H1 (cell line): ENCODE measurements at regions not wholly inside any gene's neighbourhood (a gene's known extent, or its start where the extent isn't known, plus 50 kb on each side); places are given as distances from the start of the nearest gene placed in this dataset.

Experiments used
- CTCF ChIA-PET: fragments of 300-600 bp; sonication (Branson Sonifier 250); formaldehyde crosslinking; loops from one replicate; lab custom pipeline; 2021; ENCODE audit not compliant: partially characterized antibody; lab: Charles Lee
- POLR2A ChIA-PET: fragments of 300-600 bp; sonication (Branson Sonifier 250); formaldehyde crosslinking; loops from one replicate; lab custom pipeline; 2021; ENCODE audit warnings: inconsistent platforms; ENCODE audit not compliant: partially characterized antibody; lab: Charles Lee
- DNase-seq, 2 experiments: peaks; one replicate each; pipeline versions ENCODE4 v3.0.0 to v3.0.0-alpha.2; 2010 to 2022; ENCODE audit warnings: low spot score in 2 of 2, low read depth in 1 of 2, mixed read lengths in 1 of 2
- FAIRE-seq: peaks from 2 replicates; lab custom pipeline; 2011; peaks lifted over from hg19 to GRCh38; lab: Jason Lieb, UNC
- H2AFZ ChIP-seq: 2 replicates; pipeline ENCODE4 v1.8.1; 2012; ENCODE audit warnings: low read length, inconsistent platforms
- H2AK5ac ChIP-seq: 2 replicates; pipeline ENCODE4 v1.6.1; 2013; ENCODE audit warnings: low read depth, low read length
- H2BK120ac ChIP-seq: replicated peaks from 2 replicates; pipeline ENCODE3; 2013; ENCODE audit warnings: low read depth, low read length, inconsistent platforms
- H2BK12ac ChIP-seq: 2 replicates; pipeline ENCODE4 v1.6.1; 2013; ENCODE audit warnings: low read depth, low read length
- H2BK15ac ChIP-seq: 2 replicates; pipeline ENCODE4 v1.6.1; 2013; ENCODE audit warnings: low read length
- H2BK20ac ChIP-seq: 2 replicates; pipeline ENCODE4 v1.6.1; 2013; ENCODE audit warnings: low read length
- H2BK5ac ChIP-seq: 2 replicates; pipeline ENCODE4 v1.6.1; 2013; ENCODE audit warnings: low read depth, low read length
- H3K14ac ChIP-seq: 2 replicates; pipeline ENCODE4 v1.6.1; 2013; ENCODE audit warnings: inconsistent platforms; ENCODE audit not compliant: insufficient read length
- H3K18ac ChIP-seq: 2 replicates; pipeline ENCODE4 v1.6.1; 2013; ENCODE audit warnings: low read length; ENCODE audit errors: extremely low read depth
- H3K23ac ChIP-seq: 2 replicates; pipeline ENCODE4 v1.6.1; 2013; ENCODE audit warnings: inconsistent platforms; ENCODE audit not compliant: insufficient read length
- H3K23me2 ChIP-seq: 2 replicates; pipeline ENCODE4 v1.6.1; 2013; ENCODE audit warnings: low read depth, low read length
- H3K27ac ChIP-seq: 2 replicates; pipeline ENCODE4 v1.6.1; 2011; ENCODE audit warnings: low read depth, low read length, inconsistent platforms
- H3K27me3 ChIP-seq, 4 experiments: replicated peaks in 1 of 4; 1 replicate in 1 of 4; 2 replicates in 3 of 4; pipeline versions ENCODE4 v1.6.1 to v1.8.1; 2011 to 2013; ENCODE audit warnings: low read length in 3 of 4, mild to moderate bottlenecking in 3 of 4, inconsistent platforms in 2 of 4, mixed read lengths in 2 of 4, moderate library complexity in 1 of 4; ENCODE audit not compliant: control insufficient read depth in 3 of 4, insufficient read depth in 3 of 4; ENCODE audit errors: extremely low read depth in 1 of 4
- H3K36me3 ChIP-seq, 4 experiments: 2 replicates each; pipeline versions ENCODE4 v1.6.1 to v1.8.1; 2011 to 2013; ENCODE audit warnings: mild to moderate bottlenecking in 4 of 4, low read length in 3 of 4, moderate library complexity in 2 of 4, control low read depth in 1 of 4, inconsistent platforms in 1 of 4; ENCODE audit not compliant: insufficient read depth in 4 of 4, control insufficient read depth in 2 of 4
- H3K4ac ChIP-seq: replicated peaks from 2 replicates; pipeline ENCODE3; 2013; ENCODE audit warnings: low read length, low read depth, mixed read lengths, inconsistent platforms; ENCODE audit not compliant: insufficient read length
- H3K4me1 ChIP-seq, 4 experiments: replicated peaks in 1 of 4; 1 replicate in 1 of 4; 2 replicates in 3 of 4; pipeline versions ENCODE4 v1.6.1 to v1.8.1; 2011 to 2013; ENCODE audit warnings: low read length in 3 of 4, inconsistent platforms in 2 of 4, mixed read lengths in 1 of 4; ENCODE audit not compliant: insufficient read depth in 4 of 4, control insufficient read depth in 3 of 4
- H3K4me2 ChIP-seq, 2 experiments: 2 replicates each; pipeline versions ENCODE4 v1.6.1 to v1.8.1; 2011 to 2013; ENCODE audit warnings: low read depth in 2 of 2, low read length in 2 of 2, control low read depth in 1 of 2, inconsistent platforms in 1 of 2, mild to moderate bottlenecking in 1 of 2; ENCODE audit not compliant: insufficient read depth in 1 of 2
- H3K4me3 ChIP-seq, 4 experiments: fragments of 200-600, 300-600 bp in 1 of 4; sonication (generic), shearing (Covaris generic), sonication (Bioruptor Twin) in 1 of 4; 2 replicates each; pipeline versions ENCODE4 v1.5.1 to v1.8.1; 2011 to 2016; ENCODE audit warnings: low read length in 4 of 4, low read depth in 3 of 4, control low read depth in 2 of 4, inconsistent platforms in 2 of 4, mild to moderate bottlenecking in 2 of 4, mixed read lengths in 1 of 4, moderate library complexity in 1 of 4; ENCODE audit not compliant: insufficient read depth in 2 of 4; ENCODE audit errors: extremely low read depth in 1 of 4
- H3K56ac ChIP-seq: replicated peaks from 2 replicates; pipeline ENCODE3; 2013; ENCODE audit warnings: low read depth, mild to moderate bottlenecking, mixed read lengths, low read length, inconsistent platforms; ENCODE audit not compliant: insufficient read length
- H3K79me1 ChIP-seq: 2 replicates; pipeline ENCODE4 v1.6.1; 2013; ENCODE audit warnings: low read depth, low read length, control low read depth
- H3K79me2 ChIP-seq, 2 experiments: 2 replicates each; pipeline versions ENCODE4 v1.6.1 to v1.8.1; 2012 to 2013; ENCODE audit warnings: low read length in 2 of 2, mild to moderate bottlenecking in 2 of 2, inconsistent platforms in 1 of 2; ENCODE audit not compliant: insufficient read depth in 2 of 2, control insufficient read depth in 1 of 2
- H3K9ac ChIP-seq, 4 experiments: replicated peaks in 1 of 4; 1 replicate in 1 of 4; 2 replicates in 3 of 4; pipeline versions ENCODE4 v1.6.1 to v1.8.1; 2011 to 2013; ENCODE audit warnings: low read depth in 3 of 4, low read length in 3 of 4, control low read depth in 2 of 4, mild to moderate bottlenecking in 2 of 4, moderate library complexity in 2 of 4, inconsistent platforms in 1 of 4; ENCODE audit errors: extremely low read depth in 1 of 4
- H3K9me3 ChIP-seq, 2 experiments: 2 replicates each; pipeline versions ENCODE4 v1.6.1 to v1.8.1; 2012 to 2013; ENCODE audit warnings: mild to moderate bottlenecking in 2 of 2, moderate library complexity in 2 of 2, control low read depth in 1 of 2, inconsistent platforms in 1 of 2, low read depth in 1 of 2, low read length in 1 of 2, mixed read lengths in 1 of 2; ENCODE audit not compliant: insufficient read depth in 2 of 2
- H4K20me1 ChIP-seq, 2 experiments: replicated peaks in 1 of 2; 2 replicates each; pipeline versions ENCODE3 to v1.8.1; 2011 to 2013; ENCODE audit warnings: inconsistent platforms in 2 of 2, low read length in 2 of 2, mild to moderate bottlenecking in 1 of 2; ENCODE audit not compliant: insufficient read depth in 2 of 2, control insufficient read depth in 1 of 2
- H4K5ac ChIP-seq: 2 replicates; pipeline ENCODE4 v1.6.1; 2013; ENCODE audit warnings: low read length, low read depth, mixed read lengths, inconsistent platforms; ENCODE audit not compliant: insufficient read length
- H4K8ac ChIP-seq: 2 replicates; pipeline ENCODE4 v1.8.0; 2013; ENCODE audit warnings: mild to moderate bottlenecking, moderate library complexity, low read length, inconsistent platforms; ENCODE audit not compliant: insufficient read depth; ENCODE audit errors: extremely low read depth
- H4K91ac ChIP-seq: replicated peaks from 2 replicates; pipeline ENCODE3; 2013; ENCODE audit warnings: low read length, mixed read lengths, inconsistent platforms; ENCODE audit not compliant: insufficient read length
- E2F6 ChIP-seq: IDR thresholded peaks from 2 replicates; pipeline ENCODE4 v1.6.1; 2012; ENCODE audit warnings: inconsistent platforms
- EGR1 ChIP-seq: IDR thresholded peaks from 2 replicates; pipeline ENCODE4 v1.6.1; 2011; ENCODE audit warnings: low read depth, low read length, borderline replicate concordance
- EP300 ChIP-seq, 2 experiments: IDR thresholded peaks; 1 replicate in 1 of 2; 2 replicates in 1 of 2; pipeline ENCODE4 v1.6.1; 2011 to 2012; ENCODE audit warnings: low read depth in 2 of 2, low read length in 2 of 2, mild to moderate bottlenecking in 2 of 2, borderline replicate concordance in 1 of 2, inconsistent platforms in 1 of 2, moderate library complexity in 1 of 2
- SIN3A ChIP-seq, 2 experiments: IDR thresholded peaks in 1 of 2; conservative IDR thresholded peaks in 1 of 2; 2 replicates each; pipeline ENCODE4 v1.6.1; 2011 to 2012; ENCODE audit warnings: low read length in 2 of 2, improper control_type of control experiment in 1 of 2, low read depth in 1 of 2, mild to moderate bottlenecking in 1 of 2
- SRF ChIP-seq: IDR thresholded peaks from 2 replicates; pipeline ENCODE4 v1.6.1; 2011; ENCODE audit warnings: mild to moderate bottlenecking, low read depth, low read length, moderate library complexity
- SUZ12 ChIP-seq: fragments of 200-600 bp; sonication (generic); IDR thresholded peaks from 2 replicates; pipeline ENCODE4 v1.6.1; 2012; ENCODE audit warnings: mild to moderate bottlenecking, inconsistent platforms, low read length, moderate library complexity, mixed read lengths
- TAF1 ChIP-seq: IDR thresholded peaks from 2 replicates; pipeline ENCODE4 v1.6.1; 2011; ENCODE audit warnings: mild to moderate bottlenecking, low read depth, low read length
- WGBS, 2 experiments: shearing (Covaris generic) in 1 of 2; methylation state at CpG; one replicate each; pipeline versions ENCODE4 v1.1.6 to v1.1.7; 2013 to 2015; ENCODE audit warnings: low lambda C conversion rate in 2 of 2, mixed read lengths in 2 of 2, inconsistent platforms in 1 of 2, low coverage in 1 of 2, missing lambda C conversion rate in 1 of 2; ENCODE audit not compliant: insufficient replicate concordance in 2 of 2, insufficient coverage in 1 of 2, insufficient read length in 1 of 2; ENCODE audit errors: extremely low coverage in 1 of 2, missing lambda C conversion rate in 1 of 2; 5-methylcytosine and 5-hydroxymethylcytosine counted together

DNA sequence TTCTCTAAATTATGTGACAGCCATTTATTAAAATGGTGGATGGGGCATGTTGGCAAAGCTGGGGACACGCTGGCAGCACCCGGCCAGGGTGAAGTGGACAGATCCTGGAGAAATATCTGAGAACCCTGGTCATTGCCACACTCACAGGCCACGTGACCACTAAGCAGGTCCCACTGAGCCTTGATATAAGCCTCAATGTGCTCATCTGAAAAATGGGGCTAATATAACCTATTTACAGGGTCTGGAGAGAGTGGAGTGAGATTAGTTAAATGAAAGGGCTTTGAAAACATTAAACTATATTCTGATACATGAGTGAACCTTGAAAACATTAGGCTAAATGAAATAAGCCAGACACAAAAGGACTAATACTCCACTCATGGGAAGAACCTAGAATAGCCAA lies 108.9 kb downstream of the RBFOX3 start:
- Histone ChIP-seq H2AFZ (no peak overlapping the region), H2BK12ac (no peak overlapping the region), H3K36me3 (no peaks in the 10 kb centered on the region), H3K4me3 (no peak overlapping the region), H3K4ac (no peak overlapping the region), H3K9ac (no peak overlapping the region), H2BK5ac (no peak overlapping the region), H2BK15ac (no peak overlapping the region), H3K79me1 (no peaks in the 10 kb centered on the region), H3K4me2 (no peak overlapping the region), H3K27me3 (no peaks in the 10 kb centered on the region), H4K8ac (no peak overlapping the region), H2BK20ac (no peak overlapping the region), H3K14ac (no peak overlapping the region), H3K56ac (no peak overlapping the region), H4K91ac (no peak overlapping the region), H2AK5ac (no peak overlapping the region), H2BK120ac (no peak overlapping the region), H4K20me1 (peaks cover 0 to 6% of the 10 kb centered on the region in 2 experiments), H3K79me2 (no peaks in the 10 kb centered on the region), H3K9me3 (no peaks in the 10 kb centered on the region), H3K4me1 (0 out of 7 replicates have a peak, but pooled peaks cover 0 to 4% (median 0%) of the 10 kb centered on the region in 4 experiments), H3K23me2 (peaks cover 13% of the 10 kb centered on the region; the same call in 1 of the 2 replicates), H3K18ac (no peak overlapping the region), H3K27ac (no peak overlapping the region), H3K23ac (no peak overlapping the region), H4K5ac (no peak overlapping the region)
- ChIA-PET CTCF (interaction anchor here (0.9 kb wide), 1 partner anchor 15 kb away, joined by 3 read pairs; no protein-coding TSS in a partner anchor), POLR2A (no interaction called here)
- WGBS, 2 experiments, result 82% methylated on average over 3 of the region's 3 CpGs; no CpG with 5 or more reads in 1 of the 2 experiments
- TF ChIP-seq E2F6, result no peak
- no peak for TF ChIP-seq SRF
- no peak for TF ChIP-seq TAF1
- no peak for TF ChIP-seq EGR1
- TF ChIP-seq SIN3A (conservative IDR thresholded peaks at IDR 0.05 in 1 of 2, IDR thresholded peaks at IDR 0.05 in 1 of 2; ENCODE audit: low read depth in 1 of 2, low read length in 2 of 2), result no peak
- TF ChIP-seq SUZ12, result no peak
- no peak for TF ChIP-seq EP300 (IDR thresholded peaks at IDR 0.05; ENCODE audit: borderline replicate concordance in 1 of 2, low read depth in 2 of 2, low read length in 2 of 2)
- FAIRE-seq (no peak), DNase-seq (no peak)
